ENCODE measurements at regions not wholly inside any gene's neighbourhood (a gene's known extent, or its start where the extent isn't known, plus 50 kb on each side); places are given as distances from the start of the nearest gene placed in this dataset.

DNA sequence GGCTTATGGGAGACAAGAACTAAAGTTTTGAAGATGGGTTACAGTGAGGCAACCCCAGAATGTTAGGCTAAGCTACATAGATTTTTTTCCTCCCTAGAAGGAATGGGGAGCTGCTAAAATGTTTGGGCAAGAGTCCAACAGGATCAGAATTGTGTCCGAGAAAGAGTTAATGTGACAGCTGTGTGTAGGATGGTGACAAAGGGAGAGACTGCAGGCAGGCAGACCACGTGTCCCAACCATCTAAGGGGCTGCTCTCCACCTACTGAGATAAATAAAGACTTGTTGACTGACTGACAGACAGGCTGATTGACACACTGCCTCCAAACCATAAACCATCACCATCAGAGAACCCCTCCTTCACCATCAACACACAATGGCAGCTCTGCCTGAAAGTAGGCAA lies 133.7 kb upstream of the CTTNBP2NL start:
- TF ChIP-seq, protein P1, sequence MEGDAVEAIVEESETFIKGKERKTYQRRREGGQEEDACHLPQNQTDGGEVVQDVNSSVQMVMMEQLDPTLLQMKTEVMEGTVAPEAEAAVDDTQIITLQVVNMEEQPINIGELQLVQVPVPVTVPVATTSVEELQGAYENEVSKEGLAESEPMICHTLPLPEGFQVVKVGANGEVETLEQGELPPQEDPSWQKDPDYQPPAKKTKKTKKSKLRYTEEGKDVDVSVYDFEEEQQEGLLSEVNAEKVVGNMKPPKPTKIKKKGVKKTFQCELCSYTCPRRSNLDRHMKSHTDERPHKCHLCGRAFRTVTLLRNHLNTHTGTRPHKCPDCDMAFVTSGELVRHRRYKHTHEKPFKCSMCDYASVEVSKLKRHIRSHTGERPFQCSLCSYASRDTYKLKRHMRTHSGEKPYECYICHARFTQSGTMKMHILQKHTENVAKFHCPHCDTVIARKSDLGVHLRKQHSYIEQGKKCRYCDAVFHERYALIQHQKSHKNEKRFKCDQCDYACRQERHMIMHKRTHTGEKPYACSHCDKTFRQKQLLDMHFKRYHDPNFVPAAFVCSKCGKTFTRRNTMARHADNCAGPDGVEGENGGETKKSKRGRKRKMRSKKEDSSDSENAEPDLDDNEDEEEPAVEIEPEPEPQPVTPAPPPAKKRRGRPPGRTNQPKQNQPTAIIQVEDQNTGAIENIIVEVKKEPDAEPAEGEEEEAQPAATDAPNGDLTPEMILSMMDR (IDR thresholded peaks at IDR 0.05 in 2 of 3, conservative IDR thresholded peaks at IDR 0.05 in 1 of 3; ENCODE audit: control insufficient read depth in 2 of 3, extremely low read depth in 1 of 3, insufficient read depth in 1 of 3, low read depth in 3 of 3, low read length in 3 of 3), result no peak
- TF ChIP-seq SIN3A (IDR thresholded peaks at IDR 0.05; ENCODE audit: low read depth, low read length), result no peak
- TF ChIP-seq JUND (IDR thresholded peaks at IDR 0.05; ENCODE audit: low read depth, low read length), result no peak
- TF ChIP-seq POU2F2 (IDR thresholded peaks at IDR 0.05; ENCODE audit: borderline replicate concordance, low read depth, low read length), result no peak
- TF ChIP-seq TAF1 (IDR thresholded peaks at IDR 0.05; ENCODE audit: borderline replicate concordance, low read depth, low read length), result no peak
- no peak for TF ChIP-seq RFX5 (IDR thresholded peaks at IDR 0.05; ENCODE audit: low read depth, low read length)
- no peak for TF ChIP-seq ZNF592 (IDR thresholded peaks at IDR 0.05)

All from GM12878 (cell line).